ENCODE measurements at regions not wholly inside any gene's neighbourhood (a gene's known extent, or its start where the extent isn't known, plus 50 kb on each side); places are given as distances from the start of the nearest gene placed in this dataset.

GRCh38 chr1:94621802-94622201, 80.2 kb upstream of the F3 start:
- DNase-seq (ENCODE audit: low spot score): no peak
- in situ Hi-C loops (cut with MboI; ENCODE audit: low pct_unique_long_range_greater_than_20kb, low sequenced_read_pairs, unreplicated experiment): no loop called here
- TF ChIP-seq CTCF (IDR thresholded peaks at IDR 0.05; ENCODE audit: extremely low read depth, insufficient read depth, missing control alignments): no peak

GRCh38 chr1:94621395-94621794, 79.8 kb upstream of the F3 start:
- TF ChIP-seq CTCF (IDR thresholded peaks at IDR 0.05; ENCODE audit: extremely low read depth, insufficient read depth, missing control alignments): no peak
- no peak for DNase-seq (ENCODE audit: low spot score)
- in situ Hi-C loops (cut with MboI; ENCODE audit: low pct_unique_long_range_greater_than_20kb, low sequenced_read_pairs, unreplicated experiment): no loop called here

GRCh38 chr1:94620345-94621031, 78.9 kb upstream of the F3 start:
- in situ Hi-C loops (cut with MboI; ENCODE audit: low pct_unique_long_range_greater_than_20kb, low sequenced_read_pairs, unreplicated experiment): no loop called here
- DNase-seq (ENCODE audit: low spot score): no peak
- no peak for TF ChIP-seq CTCF (IDR thresholded peaks at IDR 0.05; ENCODE audit: extremely low read depth, insufficient read depth, missing control alignments)

GRCh38 chr1:94619731-94620130, 78.2 kb upstream of the F3 start:
- in situ Hi-C loops (cut with MboI; ENCODE audit: low pct_unique_long_range_greater_than_20kb, low sequenced_read_pairs, unreplicated experiment): no loop called here
- no peak for TF ChIP-seq CTCF (IDR thresholded peaks at IDR 0.05; ENCODE audit: extremely low read depth, insufficient read depth, missing control alignments)
- DNase-seq (ENCODE audit: low spot score): no peak

- no peak for DNase-seq (ENCODE audit: low spot score)
- no peak for TF ChIP-seq CTCF (IDR thresholded peaks at IDR 0.05; ENCODE audit: extremely low read depth, insufficient read depth, missing control alignments)
- in situ Hi-C loops (cut with MboI; ENCODE audit: low pct_unique_long_range_greater_than_20kb, low sequenced_read_pairs, unreplicated experiment): no loop called here
Observed at GRCh38 chr1:94617957-94618739, 76.6 kb upstream of the F3 start.

GRCh38 chr1:94617134-94617805, 75.7 kb upstream of the F3 start:
- no peak for TF ChIP-seq CTCF (IDR thresholded peaks at IDR 0.05; ENCODE audit: extremely low read depth, insufficient read depth, missing control alignments)
- no peak for DNase-seq (ENCODE audit: low spot score)
- in situ Hi-C loops (cut with MboI; ENCODE audit: low pct_unique_long_range_greater_than_20kb, low sequenced_read_pairs, unreplicated experiment): no loop called here

Data from GM13977 (cell line).